Retinal pigment epithelial cell (primary cell): ENCODE measurements at regions not wholly inside any gene's neighbourhood (a gene's known extent, or its start where the extent isn't known, plus 50 kb on each side); places are given as distances from the start of the nearest gene placed in this dataset.

Source experiments
- DNase-seq: peaks from one replicate; pipeline ENCODE4 v3.0.0-alpha.2; 2010; ENCODE audit warnings: low read depth
- H3K4me3 ChIP-seq: 2 replicates; pipeline ENCODE4 v1.5.1; 2011; ENCODE audit warnings: mild to moderate bottlenecking, low read length, control low read depth, moderate library complexity
- CTCF ChIP-seq: conservative IDR thresholded peaks from 2 replicates; pipeline ENCODE4 v1.5.1; 2011; ENCODE audit warnings: low read depth, low read length, control low read depth, inconsistent platforms

- no peak overlapping the region for H3K4me3 ChIP-seq
- no peak for DNase-seq
- TF ChIP-seq CTCF = no peak
Observed at GRCh38 chr4:14695095-14695845, 307.0 kb upstream of the CPEB2 start.

- TF ChIP-seq CTCF = no peak
Observed at GRCh38 chr4:14700083-14700482, 302.2 kb upstream of the CPEB2 start.

GRCh38 chr4:14700544-14700943, 301.7 kb upstream of the CPEB2 start:
- TF ChIP-seq CTCF = no peak

More at GRCh38 chr4:14700083-14700482, 302.2 kb upstream of the CPEB2 start:
- no peak overlapping the region for H3K4me3 ChIP-seq
- DNase-seq = no peak

GRCh38 chr4:14701389-14701788, 300.9 kb upstream of the CPEB2 start:
- TF ChIP-seq CTCF = no peak
- DNase-seq = no peak
- H3K4me3 ChIP-seq = no peak overlapping the region

More at GRCh38 chr4:14700544-14700943, 301.7 kb upstream of the CPEB2 start:
- H3K4me3 ChIP-seq = no peak overlapping the region
- no peak for DNase-seq

- H3K4me3 ChIP-seq = no peak overlapping the region
- DNase-seq = peak; percentile 86
- no peak for TF ChIP-seq CTCF
Observed at GRCh38 chr4:14701896-14702295, 300.4 kb upstream of the CPEB2 start.

- no peak overlapping the region for H3K4me3 ChIP-seq
- no peak for DNase-seq
- TF ChIP-seq CTCF = no peak
Observed at GRCh38 chr4:14708574-14708973, 293.7 kb upstream of the CPEB2 start.

- no peak for TF ChIP-seq CTCF
- no peak for DNase-seq
- H3K4me3 ChIP-seq = no peak overlapping the region
Observed at GRCh38 chr4:14711259-14711658, 291.0 kb upstream of the CPEB2 start.
